Vagina (tissue), 2 donors: ENCODE measurements at regions not wholly inside any gene's neighbourhood (a gene's known extent, or its start where the extent isn't known, plus 50 kb on each side); places are given as distances from the start of the nearest gene placed in this dataset.

Experiments
- POLR2A ChIP-seq, 2 donors: fragments of 450-650 bp; IDR thresholded peaks; one replicate each; pipeline ENCODE4 v1.6.1; 2017; ENCODE audit warnings: antibody characterized with exemption in 2 of 2, mild to moderate bottlenecking in 2 of 2, moderate library complexity in 2 of 2
- POLR2AphosphoS5 ChIP-seq, 2 donors: sonication (generic); formaldehyde crosslinking; IDR thresholded peaks; one replicate each; pipeline ENCODE4 v1.9.0; 2017; ENCODE audit warnings: antibody characterized with exemption in 2 of 2, mild to moderate bottlenecking in 2 of 2, low read depth in 1 of 2; ENCODE audit not compliant: insufficient read depth in 1 of 2
- TF ChIP-seq, protein P1 (sequence below), 3 experiments: fragments of 450-650 bp in 2 of 3; fragments of 200-600 bp in 1 of 3; sonication (generic) in 1 of 3; IDR thresholded peaks; one replicate each; pipeline ENCODE4 v1.5.1; 2017 to 2019; ENCODE audit warnings: antibody characterized with exemption in 3 of 3, mild to moderate bottlenecking in 2 of 3, moderate library complexity in 2 of 3

DNA sequence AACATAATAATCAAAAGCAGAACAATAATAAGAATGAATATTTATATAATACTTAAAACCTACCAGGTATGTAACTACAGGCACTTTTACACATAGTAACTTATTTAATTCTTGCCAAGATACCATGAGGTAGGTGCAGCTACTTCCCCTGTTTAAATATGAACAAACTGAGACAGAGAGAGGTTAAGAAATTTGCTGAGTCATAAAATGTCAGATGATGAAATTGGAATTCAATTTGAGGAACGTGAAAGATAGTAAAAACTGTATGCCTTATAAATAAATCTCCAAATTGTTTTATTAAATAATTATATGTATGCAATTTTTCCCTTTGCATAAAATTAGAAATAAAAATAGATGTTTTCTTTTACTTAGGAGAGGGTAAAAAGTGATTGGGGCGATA lies 1103.3 kb upstream of the NRXN1 start:
- TF ChIP-seq POLR2A (IDR thresholded peaks at IDR 0.05) (no peak), POLR2AphosphoS5 (IDR thresholded peaks at IDR 0.05; ENCODE audit: insufficient read depth in 1 of 2, low read depth in 1 of 2) (no peak)
- TF ChIP-seq, protein P1, sequence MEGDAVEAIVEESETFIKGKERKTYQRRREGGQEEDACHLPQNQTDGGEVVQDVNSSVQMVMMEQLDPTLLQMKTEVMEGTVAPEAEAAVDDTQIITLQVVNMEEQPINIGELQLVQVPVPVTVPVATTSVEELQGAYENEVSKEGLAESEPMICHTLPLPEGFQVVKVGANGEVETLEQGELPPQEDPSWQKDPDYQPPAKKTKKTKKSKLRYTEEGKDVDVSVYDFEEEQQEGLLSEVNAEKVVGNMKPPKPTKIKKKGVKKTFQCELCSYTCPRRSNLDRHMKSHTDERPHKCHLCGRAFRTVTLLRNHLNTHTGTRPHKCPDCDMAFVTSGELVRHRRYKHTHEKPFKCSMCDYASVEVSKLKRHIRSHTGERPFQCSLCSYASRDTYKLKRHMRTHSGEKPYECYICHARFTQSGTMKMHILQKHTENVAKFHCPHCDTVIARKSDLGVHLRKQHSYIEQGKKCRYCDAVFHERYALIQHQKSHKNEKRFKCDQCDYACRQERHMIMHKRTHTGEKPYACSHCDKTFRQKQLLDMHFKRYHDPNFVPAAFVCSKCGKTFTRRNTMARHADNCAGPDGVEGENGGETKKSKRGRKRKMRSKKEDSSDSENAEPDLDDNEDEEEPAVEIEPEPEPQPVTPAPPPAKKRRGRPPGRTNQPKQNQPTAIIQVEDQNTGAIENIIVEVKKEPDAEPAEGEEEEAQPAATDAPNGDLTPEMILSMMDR (IDR thresholded peaks at IDR 0.05): no peak
